Left hindlimb (tissue), 1 donor: ENCODE measurements at regions not wholly inside any gene's neighbourhood (a gene's known extent, or its start where the extent isn't known, plus 50 kb on each side); places are given as distances from the start of the nearest gene placed in this dataset.
"Not testable (repeated sequence)": the region's sequence is repeated elsewhere in the genome, so short reads cannot be mapped to it uniquely, and the experiment has no call there.

ENCODE experiments used
- DNase-seq: peaks from one replicate; pipeline ENCODE4 v3.0.0-alpha.2; 2018

DNA sequence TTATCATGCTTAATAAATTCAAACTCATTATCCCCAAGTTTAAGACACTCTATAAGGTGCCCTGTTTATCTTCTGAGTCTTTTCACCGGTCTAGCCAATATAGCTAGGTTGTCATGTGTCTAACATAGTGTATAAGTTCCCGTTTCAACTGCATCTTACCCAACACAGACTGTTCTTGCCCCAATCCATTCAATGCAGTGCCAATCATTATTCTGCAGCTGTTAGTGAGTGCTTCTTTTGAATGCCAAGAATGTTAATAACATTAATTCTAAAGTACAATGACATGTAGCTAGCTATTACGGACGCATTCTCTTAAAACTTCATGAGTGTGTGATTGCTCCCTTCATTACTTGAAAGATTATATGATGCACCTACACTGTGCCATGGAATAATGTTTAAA, 646.4 kb upstream of the NR2F2 start:
- no peak for DNase-seq

GRCh38 chr15:95684693-95685115, 645.8 kb upstream of the NR2F2 start:
- DNase-seq = no peak

- no peak for DNase-seq
These were observed 643.4 kb upstream of the NR2F2 start for GRCh38 chr15:95687061-95687460.

- DNase-seq = no peak
These were observed 642.8 kb upstream of the NR2F2 start for GRCh38 chr15:95687686-95688085.

- no peak for DNase-seq
These were observed 639.7 kb upstream of the NR2F2 start for GRCh38 chr15:95690631-95691340.

DNA sequence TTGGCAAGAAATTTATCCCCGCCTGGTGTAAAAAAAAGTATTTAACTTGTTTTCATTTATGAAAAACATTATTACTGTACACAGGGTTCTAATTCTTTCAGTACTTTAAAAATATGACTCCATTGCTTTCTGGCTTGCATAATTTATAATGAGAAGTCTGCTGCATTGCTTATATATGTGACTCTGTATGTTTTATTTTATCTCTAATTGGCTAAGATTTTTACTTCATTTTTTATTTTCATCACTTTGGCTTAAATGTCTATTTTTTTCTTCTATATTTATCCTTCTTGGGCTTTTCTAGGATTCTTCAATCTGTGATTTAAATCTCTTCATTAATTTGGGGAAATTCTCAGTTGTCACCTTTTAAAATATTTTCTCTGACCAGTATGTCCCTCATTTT, 636.6 kb upstream of the NR2F2 start:
- no peak for DNase-seq

DNA sequence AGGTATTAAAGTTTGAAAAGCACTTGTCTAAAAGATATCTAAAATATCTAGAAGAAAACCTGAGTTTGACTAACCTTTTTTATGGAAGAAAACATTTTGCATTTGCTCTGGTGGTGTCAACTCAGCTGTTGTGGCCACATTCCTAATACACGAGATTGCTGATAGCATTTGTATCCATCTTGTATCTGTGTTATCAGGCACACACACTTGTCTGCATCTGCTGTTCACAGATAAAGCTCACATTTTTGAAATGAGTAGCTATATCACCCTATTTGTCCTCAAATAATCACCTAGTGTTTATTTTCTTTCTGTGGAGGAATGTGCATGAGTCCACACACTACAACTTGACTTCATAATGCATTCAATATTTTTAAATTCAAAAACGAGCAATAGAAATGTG, 632.3 kb upstream of the NR2F2 start:
- no peak for DNase-seq

GRCh38 chr15:95698951-95699350, 631.5 kb upstream of the NR2F2 start:
- DNase-seq = no peak

DNA sequence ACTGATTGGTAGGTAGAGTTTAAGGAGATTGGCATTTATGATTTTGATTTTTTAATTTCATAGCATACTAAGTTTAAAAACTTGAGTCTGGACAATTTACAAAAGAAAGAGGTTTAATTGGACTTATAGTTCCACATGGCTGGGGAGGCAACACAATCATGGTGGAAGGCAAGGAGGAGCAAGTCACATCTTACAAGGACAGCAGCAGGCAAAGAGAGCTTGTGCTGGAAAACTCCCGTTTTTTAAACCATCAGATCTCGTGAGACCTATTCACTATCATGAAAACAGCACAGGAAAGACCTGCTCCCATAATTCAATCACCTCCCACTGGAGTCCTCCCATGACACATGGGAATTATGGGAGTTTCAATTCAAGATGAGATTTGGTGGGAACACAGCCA, 630.9 kb upstream of the NR2F2 start:
- DNase-seq = no peak

GRCh38 chr15:95700692-95701091, 629.8 kb upstream of the NR2F2 start:
- not testable (repeated sequence) for DNase-seq

DNA sequence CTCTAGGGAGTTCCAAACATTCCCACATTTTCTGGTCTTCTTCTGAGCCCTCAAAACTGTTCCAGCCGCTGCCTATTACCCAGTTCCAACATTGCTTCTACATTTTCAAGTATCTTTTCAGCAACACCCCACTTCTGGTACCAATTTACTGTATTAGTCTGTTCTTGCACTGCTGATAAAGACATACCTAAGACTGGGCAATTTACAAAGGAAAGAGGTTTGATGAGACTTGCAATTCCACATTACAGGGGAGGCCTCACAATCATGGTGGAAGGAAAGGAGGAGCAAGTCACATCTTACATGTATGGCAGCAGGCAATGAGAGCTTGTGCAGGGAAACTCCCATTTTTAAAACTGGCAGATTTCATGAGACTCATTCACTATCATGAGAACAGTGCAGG, 629.1 kb upstream of the NR2F2 start:
- DNase-seq = no peak

DNA sequence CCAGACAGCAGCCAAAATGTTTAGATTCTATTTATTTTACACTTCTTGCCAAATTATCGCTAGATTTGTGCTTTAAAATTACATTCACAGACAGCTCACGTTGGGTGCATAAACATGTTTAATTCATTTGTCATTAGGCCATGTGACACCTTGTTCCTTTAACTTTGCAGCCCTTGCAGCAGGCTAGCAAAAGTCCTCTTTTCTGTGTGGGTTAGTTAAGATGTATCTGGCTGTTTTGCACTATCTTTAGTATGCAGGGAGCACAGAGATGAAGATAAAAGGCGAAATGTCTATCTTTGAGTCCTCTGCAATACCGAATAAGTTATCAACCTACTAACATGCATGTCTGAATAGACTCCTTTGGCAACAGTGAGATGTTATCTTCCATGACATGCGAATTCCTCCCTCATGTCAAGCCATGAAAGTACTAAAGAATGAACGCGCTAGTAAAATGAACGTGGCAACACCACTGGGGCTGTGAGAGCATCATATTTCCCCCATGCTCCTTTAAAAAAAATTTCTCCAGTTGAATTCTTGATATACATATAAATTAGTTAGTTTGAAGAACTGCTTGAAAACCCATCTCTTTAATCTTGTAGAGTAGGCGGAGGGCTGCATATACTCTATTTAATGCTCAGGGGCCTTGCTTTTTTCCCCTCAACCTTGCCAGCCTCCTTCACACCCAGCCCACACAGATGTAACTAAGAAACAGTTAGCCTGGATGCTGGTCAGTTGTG, 620.4 kb upstream of the NR2F2 start:
- no peak for DNase-seq

GRCh38 chr15:95712785-95713184, 617.7 kb upstream of the NR2F2 start:
- no peak for DNase-seq

GRCh38 chr15:95713324-95713723, 617.2 kb upstream of the NR2F2 start:
- no peak for DNase-seq

DNA sequence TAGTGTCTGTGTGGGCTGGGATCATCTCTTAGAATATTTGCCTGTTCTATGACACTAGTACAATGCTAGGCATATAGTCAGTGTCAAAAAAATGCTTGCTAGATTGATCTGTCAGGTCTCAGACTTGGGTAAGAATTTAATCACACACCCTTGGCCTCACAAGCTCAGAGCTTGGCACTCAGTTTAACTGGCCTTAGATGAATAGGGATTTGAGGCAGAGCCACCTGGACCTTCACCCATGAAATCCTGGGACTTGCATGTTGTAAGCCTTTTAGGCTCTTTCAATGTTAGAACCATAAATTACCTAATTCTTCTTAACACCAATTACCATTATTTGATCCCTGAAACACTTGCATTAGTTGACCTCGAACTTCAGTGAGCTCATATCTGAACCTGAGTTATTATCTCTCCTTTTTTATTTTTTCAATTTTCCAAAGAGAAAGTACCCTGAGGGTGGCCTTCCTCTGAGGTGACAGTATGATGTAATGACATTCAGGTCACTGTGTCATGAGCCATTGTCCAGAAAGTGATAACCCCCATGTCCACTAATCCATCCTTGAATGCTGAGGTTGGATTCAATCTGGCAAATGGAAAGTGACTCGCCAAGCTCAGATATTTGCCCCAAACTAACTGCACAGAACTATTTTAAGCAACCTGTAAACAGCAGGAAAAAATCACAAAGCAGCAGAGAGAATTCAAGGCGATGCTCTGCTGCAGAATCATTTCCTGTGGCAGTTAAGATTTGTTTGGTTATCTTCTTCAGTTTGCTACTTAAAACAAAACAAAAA, 615.2 kb upstream of the NR2F2 start:
- DNase-seq = no peak

DNA sequence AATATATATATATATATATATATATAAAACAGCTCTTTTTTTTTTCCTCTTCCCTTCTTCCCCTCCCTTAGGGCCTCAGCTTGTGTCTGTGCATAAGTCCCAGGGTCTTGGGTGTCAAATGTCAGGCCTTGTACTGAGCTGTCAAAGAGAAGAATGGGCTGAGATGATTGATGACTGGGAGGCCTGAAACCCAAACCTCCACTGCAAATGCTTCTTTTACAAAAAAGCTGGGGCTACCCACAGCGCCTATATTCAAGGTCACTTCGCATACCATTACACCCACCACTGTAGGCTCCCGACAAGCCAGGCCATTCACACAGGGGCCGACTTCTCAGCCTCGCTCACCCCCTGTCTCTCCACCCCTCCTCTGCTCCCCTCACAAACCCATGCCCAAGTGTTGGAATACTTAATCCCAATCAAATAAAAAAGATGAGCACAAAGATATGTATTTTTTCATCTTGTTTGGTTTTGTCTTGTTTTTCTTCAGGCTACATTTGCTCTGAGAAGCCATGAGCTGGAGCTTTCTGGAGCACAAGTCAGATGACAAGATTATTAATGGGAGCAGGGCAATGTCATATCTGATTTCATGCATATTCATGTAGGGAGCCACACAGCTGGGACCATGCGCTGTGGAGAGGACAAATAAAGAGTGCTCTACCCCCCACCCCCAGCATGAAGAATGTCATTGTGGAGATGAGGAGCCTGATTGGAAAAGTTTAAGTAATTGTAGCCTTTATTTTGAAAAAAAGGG, 614.4 kb upstream of the NR2F2 start:
- DNase-seq = no peak

DNA sequence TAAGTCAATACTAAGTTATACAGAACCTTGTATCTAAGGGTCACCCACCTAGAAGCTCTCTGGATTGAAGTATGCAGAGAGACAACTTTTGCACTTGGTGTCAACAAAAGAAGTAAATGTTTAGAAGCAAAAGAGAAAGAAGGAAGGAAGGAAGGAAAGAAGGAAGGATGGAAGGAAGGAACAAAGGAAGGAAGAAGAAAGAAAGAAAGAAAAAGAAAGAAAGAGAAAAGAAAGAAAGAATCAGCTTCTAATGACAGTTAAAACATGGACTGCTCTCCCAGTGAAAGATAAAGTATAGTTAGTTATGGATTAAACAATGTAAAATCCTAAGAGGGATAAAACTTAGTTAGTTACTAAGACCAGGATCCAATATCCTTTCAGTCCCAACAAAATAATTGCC, 613.8 kb upstream of the NR2F2 start:
- DNase-seq = no peak

DNA sequence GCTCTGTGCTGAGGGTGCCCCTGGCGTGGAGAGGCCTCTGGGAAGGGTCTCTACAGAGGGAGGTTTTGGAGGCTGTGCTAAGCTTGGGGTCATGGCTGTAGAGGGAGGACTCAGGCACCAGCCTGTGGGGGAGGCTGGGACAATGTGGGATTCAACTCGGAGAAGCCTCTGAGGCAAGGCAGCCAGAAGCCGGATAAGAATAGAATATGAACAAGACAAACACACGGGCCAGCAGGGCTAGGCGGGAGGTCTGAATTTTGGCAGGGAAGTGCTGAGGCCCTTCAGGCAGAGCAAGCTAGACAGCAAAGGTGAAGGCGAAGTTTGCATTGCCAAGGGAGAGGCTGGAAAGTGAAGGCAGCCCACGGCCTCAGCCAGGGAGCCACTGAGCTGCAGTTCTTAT, 612.1 kb upstream of the NR2F2 start:
- no peak for DNase-seq

- DNase-seq = no peak
These were observed 605.4 kb upstream of the NR2F2 start for GRCh38 chr15:95724908-95725633.

GRCh38 chr15:95726891-95727290, 603.6 kb upstream of the NR2F2 start:
- no peak for DNase-seq

DNA sequence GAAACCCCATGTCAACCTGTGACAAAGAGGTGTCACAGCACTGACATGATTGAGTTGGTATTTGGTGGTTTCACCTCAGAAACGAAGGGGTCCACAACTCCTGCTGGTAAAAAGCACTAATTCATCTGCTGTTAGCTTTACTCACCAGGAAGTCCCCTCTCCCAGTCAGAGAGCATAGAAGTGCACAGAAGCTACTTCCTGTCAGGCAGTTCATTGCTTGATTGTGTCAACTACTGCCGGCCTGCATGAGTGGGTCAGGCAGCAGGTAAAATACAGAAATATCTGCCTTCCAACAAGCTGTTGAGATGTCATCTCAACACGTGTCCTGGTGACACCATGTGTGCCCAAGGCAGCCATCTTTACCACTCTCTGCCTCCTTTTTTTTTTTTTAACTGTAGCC, 596.6 kb upstream of the NR2F2 start:
- no peak for DNase-seq
